ENCODE measurements at regions not wholly inside any gene's neighbourhood (a gene's known extent, or its start where the extent isn't known, plus 50 kb on each side); places are given as distances from the start of the nearest gene placed in this dataset.
"Not testable (repeated sequence)": the region's sequence is repeated elsewhere in the genome, so short reads cannot be mapped to it uniquely, and the experiment has no call there.

DNA sequence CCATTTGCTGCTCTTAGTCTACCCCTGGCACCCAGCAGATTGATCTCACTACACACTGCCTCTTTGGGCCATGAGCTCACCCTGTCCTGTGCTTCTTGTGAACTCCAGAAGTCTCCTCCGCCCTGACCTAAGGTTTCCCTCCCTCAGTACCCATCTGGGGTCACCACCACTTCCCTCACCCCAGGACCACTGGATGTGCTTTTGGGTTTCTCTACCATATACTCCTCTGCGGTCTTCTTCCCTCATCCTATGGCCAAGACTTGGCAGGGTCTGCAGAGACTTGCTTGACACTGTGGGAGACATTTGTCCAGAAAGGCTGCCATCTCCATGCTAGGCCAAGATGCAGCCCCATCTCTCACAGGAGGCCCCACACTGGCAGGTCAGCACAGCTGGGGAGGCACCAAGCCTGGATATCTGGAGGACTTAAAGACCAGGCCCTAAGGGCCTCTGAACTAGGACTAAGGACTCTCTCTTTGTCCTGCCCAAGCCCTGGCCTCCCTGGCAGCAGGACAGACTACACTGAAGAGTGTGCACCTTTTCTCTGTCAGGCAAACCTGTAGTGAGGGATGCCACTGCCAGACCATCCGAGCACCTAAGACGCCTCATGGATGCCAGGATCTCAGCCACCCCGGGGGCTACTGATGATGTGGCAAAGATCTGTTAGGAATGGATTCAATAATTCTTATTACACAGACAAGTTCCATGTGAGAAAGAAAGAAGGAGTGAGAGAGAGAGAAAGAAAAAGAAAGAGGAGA, 134.6 kb downstream of the ZNF467 start:
- Histone ChIP-seq H3K4me3 (ENCODE audit: low read depth, low read length) (no peak overlapping the region), H3K36me3 (ENCODE audit: control insufficient read depth, insufficient read depth, low read length) (no peaks in the 10 kb centered on the region), H3K27me3 (ENCODE audit: control insufficient read depth, insufficient read depth, low read length) (no peaks in the 10 kb centered on the region), H3K9me3 (ENCODE audit: control insufficient read depth, insufficient read depth, low read length) (no peaks in the 10 kb centered on the region), H3K4me1 (ENCODE audit: control insufficient read depth, insufficient read depth, low read length) (peaks cover 5% of the 10 kb centered on the region), H3K27ac (ENCODE audit: low read depth, low read length) (no peak overlapping the region)
- 75% methylated on average over 2 of the region's 5 CpGs for WGBS (ENCODE audit: insufficient coverage)
- DNase-seq (ENCODE audit: low read depth in 4 of 6, low spot score in 6 of 6), result no peak

DNA sequence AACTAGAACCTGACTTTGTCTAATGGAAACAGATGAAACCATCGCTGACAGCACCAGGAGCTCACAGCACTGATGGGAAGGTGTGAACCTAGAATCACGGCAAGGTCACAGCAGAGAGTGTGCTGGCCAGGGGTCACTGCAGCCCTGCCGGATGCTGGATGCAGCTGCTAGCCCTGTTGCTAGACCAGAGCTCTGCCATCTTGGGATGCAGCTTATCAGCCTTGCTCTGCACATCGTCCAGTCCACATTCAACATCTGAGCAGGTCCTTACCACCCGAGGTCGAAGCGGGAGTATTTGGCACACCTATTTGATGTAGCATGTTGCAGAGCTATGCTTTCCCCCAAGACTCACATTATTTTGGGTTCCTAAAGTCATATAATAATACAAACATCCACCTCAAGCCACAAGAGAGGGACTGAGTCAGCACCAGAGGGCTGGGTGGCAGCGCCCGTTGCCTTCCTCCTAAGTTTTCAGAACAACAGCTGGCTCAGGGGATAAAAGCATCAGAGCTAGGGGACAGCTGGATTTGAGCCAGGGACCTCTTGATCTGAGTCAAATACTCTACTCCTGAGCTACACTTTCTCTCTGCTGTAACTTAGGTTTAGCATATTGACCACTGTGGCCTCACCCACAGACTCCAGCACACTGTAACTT, 135.3 kb downstream of the ZNF467 start:
- Histone ChIP-seq H3K27me3 (ENCODE audit: control insufficient read depth, insufficient read depth, low read length) (no peaks in the 10 kb centered on the region), H3K4me1 (ENCODE audit: control insufficient read depth, insufficient read depth, low read length) (peaks cover 5% of the 10 kb centered on the region), H3K4me3 (ENCODE audit: low read depth, low read length) (no peak overlapping the region), H3K9me3 (ENCODE audit: control insufficient read depth, insufficient read depth, low read length) (no peaks in the 10 kb centered on the region), H3K27ac (ENCODE audit: low read depth, low read length) (no peak overlapping the region), H3K36me3 (ENCODE audit: control insufficient read depth, insufficient read depth, low read length) (no peaks in the 10 kb centered on the region)
- no peak for DNase-seq (ENCODE audit: low read depth in 4 of 6, low spot score in 6 of 6)
- 93% methylated on average over 9 of the region's 9 CpGs for WGBS (ENCODE audit: insufficient coverage)

DNA sequence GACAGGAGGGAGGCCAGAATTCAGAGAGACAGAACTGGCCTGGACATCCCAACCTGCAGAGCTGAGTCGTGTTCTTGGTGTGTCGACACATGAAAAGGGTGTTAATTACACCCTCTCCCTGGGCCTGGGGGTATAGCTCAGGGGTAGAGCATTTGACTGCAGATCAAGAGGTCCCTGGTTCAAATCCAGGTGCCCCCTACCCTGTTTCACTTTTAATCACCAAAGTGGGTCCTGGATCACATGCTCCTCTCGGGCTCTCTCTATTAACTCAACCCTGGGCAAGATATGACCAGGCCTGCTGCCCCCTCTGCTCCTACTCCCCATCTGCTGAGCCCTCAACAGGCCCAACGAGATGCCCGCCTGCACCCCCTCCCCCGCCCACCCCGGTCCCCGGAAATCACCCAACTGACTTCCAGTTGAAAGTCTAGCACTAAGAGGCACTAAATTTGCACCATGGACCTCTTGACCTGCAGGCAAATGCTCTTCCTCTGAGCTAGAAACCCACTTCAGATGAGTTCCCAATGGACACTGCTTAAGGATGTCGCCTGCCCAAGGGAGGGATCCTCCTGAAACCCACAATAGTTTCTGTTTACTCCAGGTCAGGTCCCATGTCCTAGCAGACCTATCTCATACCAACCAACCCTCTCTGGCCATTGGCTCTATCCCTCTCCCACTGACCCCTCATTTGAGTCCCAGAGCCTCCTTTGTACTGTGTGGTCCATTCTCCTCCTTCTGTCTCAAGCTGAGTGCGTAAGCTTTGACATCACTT, 137.6 kb downstream of the ZNF467 start:
- Histone ChIP-seq H3K4me1 (ENCODE audit: control insufficient read depth, insufficient read depth, low read length) (peaks cover 5% of the 10 kb centered on the region), H3K4me3 (ENCODE audit: low read depth, low read length) (no peak overlapping the region), H3K36me3 (ENCODE audit: control insufficient read depth, insufficient read depth, low read length) (no peaks in the 10 kb centered on the region), H3K9me3 (ENCODE audit: control insufficient read depth, insufficient read depth, low read length) (no peaks in the 10 kb centered on the region), H3K27me3 (ENCODE audit: control insufficient read depth, insufficient read depth, low read length) (no peaks in the 10 kb centered on the region), H3K27ac (ENCODE audit: low read depth, low read length) (no peak overlapping the region)
- 62% methylated on average over 4 of the region's 10 CpGs for WGBS (ENCODE audit: insufficient coverage)
- no peak for DNase-seq (ENCODE audit: low read depth in 4 of 6, low spot score in 6 of 6)

DNA sequence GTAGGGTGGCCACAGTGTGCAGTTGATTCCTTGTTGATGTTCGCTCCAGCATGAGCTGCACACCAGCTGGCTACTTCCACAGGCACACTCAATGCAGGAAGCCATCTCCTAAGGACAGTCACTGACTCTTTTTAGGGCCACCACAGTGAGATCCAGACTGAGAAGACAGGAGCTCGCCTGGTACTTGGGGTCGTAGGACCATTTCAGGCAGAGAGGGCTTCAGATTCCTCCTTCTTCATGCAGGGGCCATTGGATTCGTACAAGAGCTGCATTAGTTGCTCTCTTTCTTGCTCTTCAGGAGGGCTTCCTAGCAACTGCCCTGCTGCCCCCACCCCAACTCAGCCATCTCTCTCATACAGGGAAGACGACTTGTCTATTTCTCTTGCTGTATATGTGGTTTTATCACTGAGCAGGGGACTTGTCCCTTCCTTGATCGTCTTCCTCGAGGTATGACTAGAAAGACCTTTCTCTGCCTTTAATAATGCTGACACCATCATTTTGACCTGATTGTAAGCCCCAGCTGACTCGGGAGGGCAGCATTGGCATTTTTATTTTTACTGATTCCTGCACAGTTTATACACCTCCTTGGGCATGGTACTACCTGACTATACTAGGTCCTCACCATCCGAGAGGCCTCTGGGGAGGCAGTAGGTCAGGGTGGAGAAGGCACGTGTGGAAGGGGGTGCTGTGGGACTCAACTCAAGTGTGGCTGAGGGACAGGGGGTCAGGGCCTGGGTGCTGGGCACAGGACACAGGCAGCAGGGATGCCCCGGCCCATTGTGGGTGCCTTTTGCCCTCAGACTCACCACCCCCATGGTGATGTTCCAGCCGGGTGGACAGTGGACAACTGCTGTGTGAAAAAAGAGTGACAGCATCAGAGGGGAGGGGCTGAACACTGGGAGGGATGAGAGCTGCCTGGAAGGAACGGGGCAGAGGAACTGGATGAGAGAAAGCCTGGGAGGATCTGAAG, 136.7 kb upstream of the ZNF746 start:
- no peaks in the 10 kb centered on the region for H3K36me3 ChIP-seq (ENCODE audit: control insufficient read depth, insufficient read depth, low read length)
- no peak overlapping the region for H3K27ac ChIP-seq (ENCODE audit: low read depth, low read length)
- H3K9me3 ChIP-seq (ENCODE audit: control insufficient read depth, insufficient read depth, low read length), result no peaks in the 10 kb centered on the region
- DNase-seq (ENCODE audit: low read depth in 4 of 6, low spot score in 6 of 6), result no peak
- WGBS (ENCODE audit: insufficient coverage), result 79% methylated on average over 7 of the region's 13 CpGs
- H3K27me3 ChIP-seq (ENCODE audit: control insufficient read depth, insufficient read depth, low read length), result no peaks in the 10 kb centered on the region
- H3K4me3 ChIP-seq (ENCODE audit: low read depth, low read length), result no peak overlapping the region
- H3K4me1 ChIP-seq (ENCODE audit: control insufficient read depth, insufficient read depth, low read length), result peaks cover 5% of the 10 kb centered on the region

GRCh38 chr7:149628361-149629149, 130.9 kb upstream of the ZNF746 start:
- H3K9me3 ChIP-seq (ENCODE audit: control insufficient read depth, insufficient read depth, low read length); H3K27me3 ChIP-seq (ENCODE audit: control insufficient read depth, insufficient read depth, low read length); H3K36me3 ChIP-seq (ENCODE audit: control insufficient read depth, insufficient read depth, low read length); H3K4me1 ChIP-seq (ENCODE audit: control insufficient read depth, insufficient read depth, low read length); H3K27ac ChIP-seq (ENCODE audit: low read depth, low read length); DNase-seq (ENCODE audit: low read depth in 4 of 6, low spot score in 6 of 6); H3K4me3 ChIP-seq (ENCODE audit: low read depth, low read length): not testable (repeated sequence)
- 20% methylated on average over 1 of the region's 11 CpGs for WGBS (ENCODE audit: insufficient coverage)

DNA sequence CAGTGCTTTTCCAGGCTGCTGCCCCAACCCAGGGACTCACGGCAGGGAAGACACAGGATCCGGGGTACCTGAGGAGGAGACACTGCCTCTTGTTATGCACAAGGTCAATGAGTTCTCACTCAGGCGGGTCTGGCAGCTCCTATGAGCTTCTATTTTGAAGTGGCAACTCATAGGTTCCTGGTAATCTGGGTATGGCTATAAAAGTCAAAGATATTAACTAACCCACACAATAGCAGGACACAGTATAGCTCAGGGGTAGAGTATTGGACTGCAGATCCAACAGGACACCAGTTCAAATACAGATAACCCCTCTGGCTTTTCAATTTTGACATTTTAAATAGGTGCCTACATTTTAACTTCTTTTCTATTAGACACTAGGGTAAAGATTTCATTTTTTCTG, 130.3 kb upstream of the ZNF746 start:
- DNase-seq (ENCODE audit: low read depth in 4 of 6, low spot score in 6 of 6), result no peak
- Histone ChIP-seq H3K27me3 (ENCODE audit: control insufficient read depth, insufficient read depth, low read length) (no peaks in the 10 kb centered on the region), H3K4me1 (ENCODE audit: control insufficient read depth, insufficient read depth, low read length) (peaks cover 16% of the 10 kb centered on the region), H3K9me3 (ENCODE audit: control insufficient read depth, insufficient read depth, low read length) (no peaks in the 10 kb centered on the region), H3K36me3 (ENCODE audit: control insufficient read depth, insufficient read depth, low read length) (no peaks in the 10 kb centered on the region), H3K27ac (ENCODE audit: low read depth, low read length) (no peak overlapping the region), H3K4me3 (ENCODE audit: low read depth, low read length) (no peak overlapping the region)
- 71% methylated on average over 2 of the region's 3 CpGs for WGBS (ENCODE audit: insufficient coverage)

DNA sequence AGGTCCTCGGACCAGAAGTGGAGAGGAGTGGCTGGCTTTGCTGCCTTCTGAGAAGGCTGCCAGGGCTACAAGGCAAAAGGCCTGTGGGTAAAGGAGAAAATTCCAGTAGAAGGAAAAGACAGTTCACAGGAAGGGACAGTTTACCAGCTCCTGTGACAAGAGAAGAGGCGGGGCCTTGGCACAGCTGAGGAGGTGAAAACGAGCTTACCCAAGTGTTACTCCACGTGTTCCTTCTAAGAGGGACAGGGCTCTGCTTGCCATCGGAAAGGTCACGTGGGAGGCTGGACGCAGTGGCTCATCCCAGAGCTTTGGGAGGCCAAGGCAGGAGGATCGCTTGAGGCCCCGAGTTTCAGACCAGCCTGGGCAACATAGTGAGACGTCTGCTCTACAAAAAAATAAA, 129.4 kb upstream of the ZNF746 start:
- no peak for DNase-seq (ENCODE audit: low read depth in 4 of 6, low spot score in 6 of 6)
- Histone ChIP-seq H3K27ac (ENCODE audit: low read depth, low read length) (no peak overlapping the region), H3K4me3 (ENCODE audit: low read depth, low read length) (no peak overlapping the region), H3K4me1 (ENCODE audit: control insufficient read depth, insufficient read depth, low read length) (peaks cover 18% of the 10 kb centered on the region), H3K9me3 (ENCODE audit: control insufficient read depth, insufficient read depth, low read length) (no peaks in the 10 kb centered on the region), H3K36me3 (ENCODE audit: control insufficient read depth, insufficient read depth, low read length) (no peaks in the 10 kb centered on the region), H3K27me3 (ENCODE audit: control insufficient read depth, insufficient read depth, low read length) (no peaks in the 10 kb centered on the region)
- WGBS (ENCODE audit: insufficient coverage), result 77% methylated on average over 7 of the region's 10 CpGs

DNA sequence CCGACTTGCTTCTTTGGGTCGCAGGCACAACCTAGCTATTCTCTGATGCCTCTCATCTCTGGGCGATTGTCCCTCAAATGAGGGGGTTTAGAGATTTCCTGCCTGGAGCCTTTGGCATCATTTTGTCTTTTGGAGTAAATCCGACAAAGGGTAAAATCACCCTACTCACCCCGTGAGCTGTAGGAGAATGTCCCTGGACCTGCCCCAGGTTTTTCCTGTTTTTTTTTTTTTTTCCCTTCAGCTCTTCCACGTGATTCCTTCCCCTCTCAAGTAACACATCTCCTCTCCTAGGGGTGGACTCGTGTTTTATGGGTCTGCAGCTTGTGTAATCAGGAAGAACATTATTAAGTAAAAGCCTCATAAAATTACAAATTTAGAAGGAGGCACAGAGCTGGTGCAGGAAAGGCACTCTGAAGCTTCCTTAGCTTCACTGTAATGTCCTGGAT, 128.4 kb upstream of the ZNF746 start:
- no peak overlapping the region for H3K4me3 ChIP-seq (ENCODE audit: low read depth, low read length)
- WGBS (ENCODE audit: insufficient coverage), result 79% methylated on average over 3 of the region's 7 CpGs
- DNase-seq (ENCODE audit: low read depth in 4 of 6, low spot score in 6 of 6), result peak in 1 of 6 donors; percentile 5
- H3K4me1 ChIP-seq (ENCODE audit: control insufficient read depth, insufficient read depth, low read length), result peaks cover 18% of the 10 kb centered on the region
- H3K9me3 ChIP-seq (ENCODE audit: control insufficient read depth, insufficient read depth, low read length), result no peaks in the 10 kb centered on the region
- no peak overlapping the region for H3K27ac ChIP-seq (ENCODE audit: low read depth, low read length)
- H3K36me3 ChIP-seq (ENCODE audit: control insufficient read depth, insufficient read depth, low read length), result peaks cover 3% of the 10 kb centered on the region
- no peaks in the 10 kb centered on the region for H3K27me3 ChIP-seq (ENCODE audit: control insufficient read depth, insufficient read depth, low read length)

Measured in spinal cord (tissue), 9 donors.